PFSK-1 (cell line): ENCODE measurements at regions not wholly inside any gene's neighbourhood (a gene's known extent, or its start where the extent isn't known, plus 50 kb on each side); places are given as distances from the start of the nearest gene placed in this dataset.

Experiments used
- POLR2AphosphoS5 ChIP-seq: IDR thresholded peaks from 2 replicates; pipeline ENCODE4 v1.6.1; 2012; ENCODE audit warnings: low read depth, mild to moderate bottlenecking, control low read depth, low read length, moderate library complexity
- TAF1 ChIP-seq: IDR thresholded peaks from 2 replicates; pipeline ENCODE4 v1.6.1; 2012; ENCODE audit warnings: low read length, control low read depth, borderline replicate concordance; ENCODE audit not compliant: insufficient read depth

DNA sequence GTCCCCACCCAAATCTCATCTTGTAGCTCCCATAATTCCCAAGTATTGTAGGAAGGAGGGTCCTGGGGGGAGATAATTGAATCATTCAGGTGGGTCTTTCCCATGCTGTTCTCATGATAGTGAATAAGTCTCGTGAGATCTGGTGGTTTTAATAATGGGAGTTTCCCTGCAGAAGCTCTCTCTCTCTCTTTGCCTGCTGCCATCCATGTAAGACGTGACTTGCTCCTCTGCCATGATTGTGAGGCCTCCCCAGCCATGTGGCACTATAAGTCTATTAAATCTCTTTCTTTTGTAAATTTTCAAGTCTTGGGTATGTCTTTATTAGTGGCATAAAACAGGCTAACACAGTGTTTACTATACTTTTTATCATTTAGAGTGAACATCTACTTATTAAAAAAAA is 338.8 kb downstream of the ANKRD7 start:
- TF ChIP-seq POLR2AphosphoS5 (no peak), TAF1 (no peak)
